SK-N-SH treated with all-trans-retinoic acid at 6 μM for 48 hours (cell line): ENCODE measurements at regions not wholly inside any gene's neighbourhood (a gene's known extent, or its start where the extent isn't known, plus 50 kb on each side); places are given as distances from the start of the nearest gene placed in this dataset.

Experiments used
- ATAC-seq: fragments of 200-7000 bp; cut with Tn5 transposase; 3 replicates; pipeline ENCODE4 v1.9.1; 2020; ENCODE audit warnings: mild to moderate bottlenecking, moderate library complexity
- ARNTL ChIP-seq: fragments of 450-650 bp; formaldehyde crosslinking; IDR thresholded peaks from 2 replicates; pipeline ENCODE4 v1.5.0; 2020; ENCODE audit warnings: low read depth, mild to moderate bottlenecking, moderate library complexity, borderline replicate concordance
- BACH2 ChIP-seq: fragments of 250-450 bp; sonication (Bioruptor Pico); IDR thresholded peaks from 2 replicates; pipeline ENCODE4 v1.9.0; 2021; ENCODE audit warnings: mild to moderate bottlenecking, borderline replicate concordance
- ESRRG ChIP-seq: fragments of 250-450 bp; sonication (Bioruptor Pico); IDR thresholded peaks from 2 replicates; pipeline ENCODE4 v1.6.1; 2021; ENCODE audit warnings: mild to moderate bottlenecking
- GLIS3 ChIP-seq: fragments of 250-450 bp; sonication (Bioruptor Pico); IDR thresholded peaks from 2 replicates; pipeline ENCODE4 v1.5.0; 2020; ENCODE audit warnings: mild to moderate bottlenecking, moderate library complexity
- ISL1 ChIP-seq: fragments of 250-450 bp; sonication (Bioruptor Pico); IDR thresholded peaks from 2 replicates; pipeline ENCODE4 v2.1.2; 2022; ENCODE audit warnings: mild to moderate bottlenecking, moderate library complexity
- OSR1 ChIP-seq: fragments of 250-450 bp; sonication (Bioruptor Pico); IDR thresholded peaks from 2 replicates; pipeline ENCODE4 v1.8.0; 2022; ENCODE audit warnings: moderate library complexity, mild to moderate bottlenecking, inconsistent platforms
- PPARA ChIP-seq: fragments of 250-450 bp; sonication (Bioruptor Pico); IDR thresholded peaks from 2 replicates; pipeline ENCODE4 v1.5.0; 2020; ENCODE audit warnings: mild to moderate bottlenecking, borderline replicate concordance
- RARB ChIP-seq: fragments of 250-450 bp; sonication (Bioruptor Pico); IDR thresholded peaks from 2 replicates; pipeline ENCODE4 v1.8.0; 2021; ENCODE audit warnings: mild to moderate bottlenecking, moderate library complexity
- SNAI2 ChIP-seq: fragments of 250-450 bp; sonication (Bioruptor Pico); IDR thresholded peaks from 2 replicates; pipeline ENCODE4 v1.5.0; 2020; ENCODE audit warnings: mild to moderate bottlenecking, moderate library complexity
- TCF4 ChIP-seq: fragments of 250-450 bp; sonication (Bioruptor Pico); IDR thresholded peaks from 2 replicates; pipeline ENCODE4 v1.8.0; 2021; ENCODE audit warnings: mild to moderate bottlenecking, moderate library complexity, borderline replicate concordance
- TOX ChIP-seq: fragments of 250-450 bp; sonication (Bioruptor Pico); IDR thresholded peaks from 2 replicates; pipeline ENCODE4 v1.8.0; 2021; ENCODE audit warnings: mild to moderate bottlenecking, moderate library complexity, borderline replicate concordance
- ZC3H10 ChIP-seq: fragments of 250-450 bp; sonication (Bioruptor Pico); IDR thresholded peaks from 2 replicates; pipeline ENCODE4 v1.5.1; 2021; ENCODE audit warnings: mild to moderate bottlenecking, moderate library complexity
- ZFP3 ChIP-seq: fragments of 250-450 bp; sonication (Bioruptor Pico); IDR thresholded peaks from 2 replicates; pipeline ENCODE4 v1.5.0; 2020; ENCODE audit warnings: mild to moderate bottlenecking, moderate library complexity
- ZFP30 ChIP-seq: fragments of 450-650 bp; formaldehyde crosslinking; IDR thresholded peaks from 2 replicates; pipeline ENCODE4 v1.5.0; 2022; ENCODE audit warnings: mild to moderate bottlenecking, moderate library complexity
- ZNF565 ChIP-seq: fragments of 450-650 bp; formaldehyde crosslinking; conservative IDR thresholded peaks from 2 replicates; pipeline ENCODE4 v1.5.0; 2020; ENCODE audit warnings: low read depth, mild to moderate bottlenecking, moderate library complexity
- ZNF70 ChIP-seq: fragments of 450-650 bp; formaldehyde crosslinking; IDR thresholded peaks from 2 replicates; pipeline ENCODE4 v1.5.0; 2020; ENCODE audit warnings: mild to moderate bottlenecking, moderate library complexity
- ZNF8 ChIP-seq: fragments of 450-650 bp; formaldehyde crosslinking; IDR thresholded peaks from 2 replicates; pipeline ENCODE4 v1.5.0; 2020; ENCODE audit warnings: mild to moderate bottlenecking, moderate library complexity
- TF ChIP-seq, protein P1 (sequence below): fragments of 250-450 bp; sonication (Bioruptor Pico); IDR thresholded peaks from 2 replicates; pipeline ENCODE4 v1.8.0; 2020; ENCODE audit warnings: mild to moderate bottlenecking, moderate library complexity, borderline replicate concordance
- TF ChIP-seq, protein P2 (sequence below): fragments of 250-450 bp; sonication (Bioruptor Pico); IDR thresholded peaks from 2 replicates; pipeline ENCODE4 v1.5.0; 2020; ENCODE audit warnings: mild to moderate bottlenecking, moderate library complexity
- TF ChIP-seq, protein P3 (sequence below): fragments of 250-450 bp; sonication (Bioruptor Pico); IDR thresholded peaks from 2 replicates; pipeline ENCODE4 v1.5.1; 2021; ENCODE audit warnings: mild to moderate bottlenecking, moderate library complexity
- TF ChIP-seq, protein P4 (sequence below): fragments of 250-450 bp; sonication (Bioruptor Pico); IDR thresholded peaks from 2 replicates; pipeline ENCODE4 v1.5.1; 2020; ENCODE audit warnings: low read depth, mild to moderate bottlenecking, moderate library complexity

- peak; percentile 24; the same call in 1 of the 2 replicates for TF ChIP-seq TOX (CRISPR knock-in tag)
- no peak for TF ChIP-seq PPARA (CRISPR knock-in tag)
- ATAC-seq: peak; percentile 23; the same call in 2 of the 3 replicates
These were observed 125.7 kb downstream of the WT1 start for GRCh38 chr11:32309530-32310213.

DNA sequence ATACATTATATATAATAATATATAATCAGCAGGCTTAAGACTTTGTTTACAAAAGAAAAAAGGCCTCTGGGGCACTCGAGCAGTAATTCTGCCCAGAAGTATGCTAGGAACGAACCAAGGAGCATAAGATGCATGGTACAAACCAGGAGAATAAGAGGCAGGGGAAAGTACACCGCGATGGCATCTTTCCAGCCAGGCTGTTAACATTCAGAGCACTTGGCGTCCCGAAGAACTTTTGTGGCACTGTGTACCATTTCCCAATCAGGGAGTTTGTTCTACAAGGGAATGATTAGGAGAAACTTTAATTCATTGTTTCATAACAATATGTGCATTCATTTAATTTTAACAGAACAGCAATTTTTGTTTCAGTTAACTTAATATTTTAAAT lies 125.1 kb downstream of the WT1 start:
- TF ChIP-seq TOX (CRISPR knock-in tag): no peak
- TF ChIP-seq GLIS3 (CRISPR knock-in tag): no peak
- TF ChIP-seq, protein P1, sequence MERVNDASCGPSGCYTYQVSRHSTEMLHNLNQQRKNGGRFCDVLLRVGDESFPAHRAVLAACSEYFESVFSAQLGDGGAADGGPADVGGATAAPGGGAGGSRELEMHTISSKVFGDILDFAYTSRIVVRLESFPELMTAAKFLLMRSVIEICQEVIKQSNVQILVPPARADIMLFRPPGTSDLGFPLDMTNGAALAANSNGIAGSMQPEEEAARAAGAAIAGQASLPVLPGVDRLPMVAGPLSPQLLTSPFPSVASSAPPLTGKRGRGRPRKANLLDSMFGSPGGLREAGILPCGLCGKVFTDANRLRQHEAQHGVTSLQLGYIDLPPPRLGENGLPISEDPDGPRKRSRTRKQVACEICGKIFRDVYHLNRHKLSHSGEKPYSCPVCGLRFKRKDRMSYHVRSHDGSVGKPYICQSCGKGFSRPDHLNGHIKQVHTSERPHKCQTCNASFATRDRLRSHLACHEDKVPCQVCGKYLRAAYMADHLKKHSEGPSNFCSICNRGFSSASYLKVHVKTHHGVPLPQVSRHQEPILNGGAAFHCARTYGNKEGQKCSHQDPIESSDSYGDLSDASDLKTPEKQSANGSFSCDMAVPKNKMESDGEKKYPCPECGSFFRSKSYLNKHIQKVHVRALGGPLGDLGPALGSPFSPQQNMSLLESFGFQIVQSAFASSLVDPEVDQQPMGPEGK (CRISPR knock-in tag): no peak
- no peak for TF ChIP-seq ARNTL (CRISPR knock-in tag)
- TF ChIP-seq TCF4: no peak
- TF ChIP-seq ZNF8: no peak
- TF ChIP-seq BACH2: no peak
- TF ChIP-seq PPARA (CRISPR knock-in tag): no peak
- TF ChIP-seq, protein P2, sequence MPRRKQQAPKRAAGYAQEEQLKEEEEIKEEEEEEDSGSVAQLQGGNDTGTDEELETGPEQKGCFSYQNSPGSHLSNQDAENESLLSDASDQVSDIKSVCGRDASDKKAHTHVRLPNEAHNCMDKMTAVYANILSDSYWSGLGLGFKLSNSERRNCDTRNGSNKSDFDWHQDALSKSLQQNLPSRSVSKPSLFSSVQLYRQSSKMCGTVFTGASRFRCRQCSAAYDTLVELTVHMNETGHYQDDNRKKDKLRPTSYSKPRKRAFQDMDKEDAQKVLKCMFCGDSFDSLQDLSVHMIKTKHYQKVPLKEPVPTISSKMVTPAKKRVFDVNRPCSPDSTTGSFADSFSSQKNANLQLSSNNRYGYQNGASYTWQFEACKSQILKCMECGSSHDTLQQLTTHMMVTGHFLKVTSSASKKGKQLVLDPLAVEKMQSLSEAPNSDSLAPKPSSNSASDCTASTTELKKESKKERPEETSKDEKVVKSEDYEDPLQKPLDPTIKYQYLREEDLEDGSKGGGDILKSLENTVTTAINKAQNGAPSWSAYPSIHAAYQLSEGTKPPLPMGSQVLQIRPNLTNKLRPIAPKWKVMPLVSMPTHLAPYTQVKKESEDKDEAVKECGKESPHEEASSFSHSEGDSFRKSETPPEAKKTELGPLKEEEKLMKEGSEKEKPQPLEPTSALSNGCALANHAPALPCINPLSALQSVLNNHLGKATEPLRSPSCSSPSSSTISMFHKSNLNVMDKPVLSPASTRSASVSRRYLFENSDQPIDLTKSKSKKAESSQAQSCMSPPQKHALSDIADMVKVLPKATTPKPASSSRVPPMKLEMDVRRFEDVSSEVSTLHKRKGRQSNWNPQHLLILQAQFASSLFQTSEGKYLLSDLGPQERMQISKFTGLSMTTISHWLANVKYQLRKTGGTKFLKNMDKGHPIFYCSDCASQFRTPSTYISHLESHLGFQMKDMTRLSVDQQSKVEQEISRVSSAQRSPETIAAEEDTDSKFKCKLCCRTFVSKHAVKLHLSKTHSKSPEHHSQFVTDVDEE: no peak
- no peak for TF ChIP-seq OSR1 (CRISPR knock-in tag)
- no peak for TF ChIP-seq ESRRG
- TF ChIP-seq ZC3H10: no peak
- TF ChIP-seq RARB: no peak
- TF ChIP-seq ISL1 (CRISPR knock-in tag): no peak
- TF ChIP-seq ZNF565 (CRISPR knock-in tag): no peak
- no peak for TF ChIP-seq ZFP30 (CRISPR knock-in tag)
- no peak for TF ChIP-seq ZFP3
- ATAC-seq: no peak

- TF ChIP-seq RARB: no peak
- TF ChIP-seq GLIS3 (CRISPR knock-in tag): no peak
- TF ChIP-seq TCF4: no peak
- no peak for TF ChIP-seq ZFP3
- TF ChIP-seq ARNTL (CRISPR knock-in tag): no peak
- TF ChIP-seq TOX (CRISPR knock-in tag): no peak
- no peak for TF ChIP-seq ISL1 (CRISPR knock-in tag)
- no peak for TF ChIP-seq BACH2
- TF ChIP-seq, protein P3, sequence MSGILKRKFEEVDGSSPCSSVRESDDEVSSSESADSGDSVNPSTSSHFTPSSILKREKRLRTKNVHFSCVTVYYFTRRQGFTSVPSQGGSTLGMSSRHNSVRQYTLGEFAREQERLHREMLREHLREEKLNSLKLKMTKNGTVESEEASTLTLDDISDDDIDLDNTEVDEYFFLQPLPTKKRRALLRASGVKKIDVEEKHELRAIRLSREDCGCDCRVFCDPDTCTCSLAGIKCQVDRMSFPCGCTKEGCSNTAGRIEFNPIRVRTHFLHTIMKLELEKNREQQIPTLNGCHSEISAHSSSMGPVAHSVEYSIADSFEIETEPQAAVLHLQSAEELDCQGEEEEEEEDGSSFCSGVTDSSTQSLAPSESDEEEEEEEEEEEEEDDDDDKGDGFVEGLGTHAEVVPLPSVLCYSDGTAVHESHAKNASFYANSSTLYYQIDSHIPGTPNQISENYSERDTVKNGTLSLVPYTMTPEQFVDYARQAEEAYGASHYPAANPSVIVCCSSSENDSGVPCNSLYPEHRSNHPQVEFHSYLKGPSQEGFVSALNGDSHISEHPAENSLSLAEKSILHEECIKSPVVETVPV (CRISPR knock-in tag): no peak
- no peak for TF ChIP-seq SNAI2 (CRISPR knock-in tag)
- no peak for TF ChIP-seq ZC3H10
- TF ChIP-seq, protein P4, sequence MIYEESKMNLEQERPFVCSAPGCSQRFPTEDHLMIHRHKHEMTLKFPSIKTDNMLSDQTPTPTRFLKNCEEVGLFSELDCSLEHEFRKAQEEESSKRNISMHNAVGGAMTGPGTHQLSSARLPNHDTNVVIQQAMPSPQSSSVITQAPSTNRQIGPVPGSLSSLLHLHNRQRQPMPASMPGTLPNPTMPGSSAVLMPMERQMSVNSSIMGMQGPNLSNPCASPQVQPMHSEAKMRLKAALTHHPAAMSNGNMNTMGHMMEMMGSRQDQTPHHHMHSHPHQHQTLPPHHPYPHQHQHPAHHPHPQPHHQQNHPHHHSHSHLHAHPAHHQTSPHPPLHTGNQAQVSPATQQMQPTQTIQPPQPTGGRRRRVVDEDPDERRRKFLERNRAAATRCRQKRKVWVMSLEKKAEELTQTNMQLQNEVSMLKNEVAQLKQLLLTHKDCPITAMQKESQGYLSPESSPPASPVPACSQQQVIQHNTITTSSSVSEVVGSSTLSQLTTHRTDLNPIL (CRISPR knock-in tag): no peak
- no peak for TF ChIP-seq ESRRG
- TF ChIP-seq ZNF70: no peak
- TF ChIP-seq ZFP30 (CRISPR knock-in tag): no peak
- TF ChIP-seq, protein P1 (CRISPR knock-in tag): no peak
- ATAC-seq: no peak
These were observed 123.8 kb downstream of the WT1 start for GRCh38 chr11:32311346-32312065.
